ENCODE measurements at regions not wholly inside any gene's neighbourhood (a gene's known extent, or its start where the extent isn't known, plus 50 kb on each side); places are given as distances from the start of the nearest gene placed in this dataset.
"Not testable (repeated sequence)": the region's sequence is repeated elsewhere in the genome, so short reads cannot be mapped to it uniquely, and the experiment has no call there.

GRCh38 chr7:142523821-142524460 lies 225.3 kb upstream of the PRSS1 start:
- DNase-seq, result no peak

- DNase-seq, result no peak
These were observed 226.5 kb upstream of the PRSS1 start for GRCh38 chr7:142522735-142523134.

- DNase-seq, result not testable (repeated sequence)
These were observed 228.4 kb upstream of the PRSS1 start for GRCh38 chr7:142520885-142521284.

GRCh38 chr7:142520455-142520854 lies 228.8 kb upstream of the PRSS1 start:
- not testable (repeated sequence) for DNase-seq

- DNase-seq, result no peak
These were observed 229.9 kb upstream of the PRSS1 start for GRCh38 chr7:142519079-142520078.

- peak; percentile 2 for DNase-seq
These were observed 233.2 kb upstream of the PRSS1 start for GRCh38 chr7:142516038-142516501.

GRCh38 chr7:142514716-142515115 lies 234.6 kb upstream of the PRSS1 start:
- DNase-seq, result not testable (repeated sequence)

GRCh38 chr7:142513178-142513955 lies 235.9 kb upstream of the PRSS1 start:
- DNase-seq, result no peak

- DNase-seq, result no peak
These were observed 237.5 kb upstream of the PRSS1 start for GRCh38 chr7:142511801-142512200.

GRCh38 chr7:142511374-142511773 lies 237.9 kb upstream of the PRSS1 start:
- DNase-seq, result no peak

GRCh38 chr7:142509235-142509634 lies 240.0 kb upstream of the PRSS1 start:
- DNase-seq, result not testable (repeated sequence)

GRCh38 chr7:142508251-142508650 lies 241.0 kb upstream of the PRSS1 start:
- DNase-seq, result no peak

GRCh38 chr7:142507799-142508198 lies 241.5 kb upstream of the PRSS1 start:
- no peak for DNase-seq

GRCh38 chr7:142507066-142507465 lies 242.2 kb upstream of the PRSS1 start:
- not testable (repeated sequence) for DNase-seq

- DNase-seq, result no peak
These were observed 242.7 kb upstream of the PRSS1 start for GRCh38 chr7:142506601-142507000.

GRCh38 chr7:142503949-142504348 lies 245.3 kb upstream of the PRSS1 start:
- not testable (repeated sequence) for DNase-seq

- DNase-seq, result no peak
These were observed 245.2 kb upstream of the PRSS58 start for GRCh38 chr7:142503036-142503435.

GRCh38 chr7:142501434-142501833 lies 243.6 kb upstream of the PRSS58 start:
- DNase-seq, result no peak

GRCh38 chr7:142500366-142500765 lies 242.5 kb upstream of the PRSS58 start:
- no peak for DNase-seq

GRCh38 chr7:142499635-142500034 lies 241.8 kb upstream of the PRSS58 start:
- DNase-seq, result no peak

GRCh38 chr7:142498364-142498763 lies 240.5 kb upstream of the PRSS58 start:
- DNase-seq, result no peak

GRCh38 chr7:142496545-142496991 lies 238.7 kb upstream of the PRSS58 start:
- no peak for DNase-seq

GRCh38 chr7:142495879-142496278 lies 238.0 kb upstream of the PRSS58 start:
- DNase-seq, result not testable (repeated sequence)

Measured in DMS153 (cell line).